HUES6 (cell line): ENCODE measurements at regions not wholly inside any gene's neighbourhood (a gene's known extent, or its start where the extent isn't known, plus 50 kb on each side); places are given as distances from the start of the nearest gene placed in this dataset.

Experiments
- H3K27ac ChIP-seq: 2 replicates; pipeline ENCODE4 v1.7.0; 2013; ENCODE audit warnings: low read depth, mild to moderate bottlenecking, low read length, inconsistent platforms
- H3K27me3 ChIP-seq: 2 replicates; pipeline ENCODE4 v1.6.1; 2013; ENCODE audit warnings: low read length; ENCODE audit not compliant: control insufficient read depth, insufficient read depth
- H3K36me3 ChIP-seq: 2 replicates; pipeline ENCODE4 v1.6.1; 2013; ENCODE audit warnings: low read length; ENCODE audit not compliant: control insufficient read depth, insufficient read depth
- H3K4me1 ChIP-seq: 2 replicates; pipeline ENCODE4 v1.6.1; 2013; ENCODE audit warnings: low read length; ENCODE audit not compliant: control insufficient read depth, insufficient read depth
- H3K4me3 ChIP-seq: 2 replicates; pipeline ENCODE4 v1.5.1; 2013; ENCODE audit warnings: low read depth, low read length
- H3K9ac ChIP-seq: one replicate; pipeline ENCODE4 v1.6.1; 2013; ENCODE audit warnings: mild to moderate bottlenecking, low read length
- H3K9me3 ChIP-seq: 2 replicates; pipeline ENCODE4 v1.6.1; 2013; ENCODE audit warnings: low read depth, low read length; ENCODE audit not compliant: control insufficient read depth, insufficient read depth

- H3K27me3 ChIP-seq = no peaks in the 10 kb centered on the region
- H3K27ac ChIP-seq = no peak overlapping the region
- no peaks in the 10 kb centered on the region for H3K36me3 ChIP-seq
- no peak overlapping the region for H3K4me3 ChIP-seq
- no peak overlapping the region for H3K9ac ChIP-seq
- no peaks in the 10 kb centered on the region for H3K4me1 ChIP-seq
- H3K9me3 ChIP-seq = no peaks in the 10 kb centered on the region
These were observed 363.4 kb upstream of the PLXNA2 start for GRCh38 chr1:208607616-208608015.

GRCh38 chr1:208614610-208615009 is 370.4 kb upstream of the PLXNA2 start:
- Histone ChIP-seq H3K9ac (no peak overlapping the region), H3K27ac (no peak overlapping the region), H3K9me3 (no peaks in the 10 kb centered on the region; the same call in 1 of the 2 replicates), H3K36me3 (no peaks in the 10 kb centered on the region), H3K4me3 (no peak overlapping the region), H3K4me1 (no peaks in the 10 kb centered on the region), H3K27me3 (no peaks in the 10 kb centered on the region)

GRCh38 chr1:208615371-208615770 is 371.2 kb upstream of the PLXNA2 start:
- Histone ChIP-seq H3K36me3 (no peaks in the 10 kb centered on the region), H3K4me3 (no peak overlapping the region), H3K4me1 (no peaks in the 10 kb centered on the region), H3K27ac (no peak overlapping the region), H3K27me3 (no peaks in the 10 kb centered on the region), H3K9me3 (no peaks in the 10 kb centered on the region; the same call in 1 of the 2 replicates), H3K9ac (no peak overlapping the region)

- Histone ChIP-seq H3K36me3 (no peaks in the 10 kb centered on the region), H3K4me1 (no peaks in the 10 kb centered on the region), H3K27me3 (no peaks in the 10 kb centered on the region), H3K9me3 (peaks cover 4% of the 10 kb centered on the region; the same call in 1 of the 2 replicates), H3K9ac (no peak overlapping the region), H3K27ac (no peak overlapping the region), H3K4me3 (no peak overlapping the region)
These were observed 372.6 kb upstream of the PLXNA2 start for GRCh38 chr1:208616776-208617175.

- Histone ChIP-seq H3K9ac (no peak overlapping the region), H3K27ac (no peak overlapping the region), H3K9me3 (no peaks in the 10 kb centered on the region), H3K36me3 (no peaks in the 10 kb centered on the region), H3K27me3 (no peaks in the 10 kb centered on the region), H3K4me3 (no peak overlapping the region), H3K4me1 (no peaks in the 10 kb centered on the region)
These were observed 384.1 kb upstream of the PLXNA2 start for GRCh38 chr1:208628022-208628914.

GRCh38 chr1:208631092-208631491 is 386.9 kb upstream of the PLXNA2 start:
- Histone ChIP-seq H3K36me3 (no peaks in the 10 kb centered on the region), H3K27me3 (no peaks in the 10 kb centered on the region), H3K4me1 (no peaks in the 10 kb centered on the region), H3K4me3 (no peak overlapping the region), H3K9me3 (no peaks in the 10 kb centered on the region), H3K9ac (no peak overlapping the region), H3K27ac (no peak overlapping the region)

GRCh38 chr1:208631506-208631905 is 387.3 kb upstream of the PLXNA2 start:
- no peaks in the 10 kb centered on the region for H3K4me1 ChIP-seq
- no peaks in the 10 kb centered on the region for H3K36me3 ChIP-seq
- no peaks in the 10 kb centered on the region for H3K27me3 ChIP-seq
- H3K27ac ChIP-seq = no peak overlapping the region
- no peak overlapping the region for H3K4me3 ChIP-seq
- H3K9ac ChIP-seq = no peak overlapping the region
- no peaks in the 10 kb centered on the region for H3K9me3 ChIP-seq

GRCh38 chr1:208634346-208635140 is 390.4 kb upstream of the PLXNA2 start:
- Histone ChIP-seq H3K9ac (no peak overlapping the region), H3K9me3 (no peaks in the 10 kb centered on the region), H3K4me3 (no peak overlapping the region), H3K36me3 (no peaks in the 10 kb centered on the region), H3K4me1 (peaks cover 6% of the 10 kb centered on the region; the same call in 1 of the 2 replicates), H3K27ac (no peak overlapping the region), H3K27me3 (no peaks in the 10 kb centered on the region)

GRCh38 chr1:208637181-208637580 is 393.0 kb upstream of the PLXNA2 start:
- no peak overlapping the region for H3K9ac ChIP-seq
- H3K9me3 ChIP-seq = no peaks in the 10 kb centered on the region
- H3K4me1 ChIP-seq = peaks cover 9% of the 10 kb centered on the region; the same call in 1 of the 2 replicates
- H3K27ac ChIP-seq = no peak overlapping the region
- no peaks in the 10 kb centered on the region for H3K27me3 ChIP-seq
- H3K36me3 ChIP-seq = no peaks in the 10 kb centered on the region
- no peak overlapping the region for H3K4me3 ChIP-seq

- Histone ChIP-seq H3K9me3 (no peaks in the 10 kb centered on the region), H3K27me3 (no peaks in the 10 kb centered on the region), H3K4me3 (no peak overlapping the region), H3K9ac (no peak overlapping the region), H3K4me1 (peaks cover 9% of the 10 kb centered on the region; the same call in 1 of the 2 replicates), H3K36me3 (no peaks in the 10 kb centered on the region), H3K27ac (no peak overlapping the region)
These were observed 395.2 kb upstream of the PLXNA2 start for GRCh38 chr1:208639382-208639781.

GRCh38 chr1:208640295-208640694 is 396.1 kb upstream of the PLXNA2 start:
- no peak overlapping the region for H3K4me3 ChIP-seq
- no peaks in the 10 kb centered on the region for H3K27me3 ChIP-seq
- no peaks in the 10 kb centered on the region for H3K9me3 ChIP-seq
- H3K4me1 ChIP-seq = peaks cover 9% of the 10 kb centered on the region; the same call in 1 of the 2 replicates
- no peak overlapping the region for H3K9ac ChIP-seq
- H3K27ac ChIP-seq = no peak overlapping the region
- H3K36me3 ChIP-seq = no peaks in the 10 kb centered on the region
